MM.1S (cell line): ENCODE measurements at regions not wholly inside any gene's neighbourhood (a gene's known extent, or its start where the extent isn't known, plus 50 kb on each side); places are given as distances from the start of the nearest gene placed in this dataset.

Experiments
- DNase-seq: peaks from one replicate; pipeline ENCODE4 v3.0.0-alpha.2; 2015
- H2AFZ ChIP-seq: fragments of 300-600 bp; sonication (generic); 2 replicates; pipeline ENCODE4 v1.6.0; 2016; ENCODE audit warnings: antibody characterized with exemption, low read length
- H3F3A ChIP-seq: fragments of 300-600 bp; sonication (generic); 2 replicates; pipeline ENCODE4 v1.6.1; 2016; ENCODE audit warnings: mild to moderate bottlenecking, antibody characterized with exemption, low read length, moderate library complexity, mixed read lengths; ENCODE audit not compliant: insufficient read depth
- H3K27ac ChIP-seq: fragments of 300-600 bp; sonication (generic); 2 replicates; pipeline ENCODE4 v1.5.1; 2016; ENCODE audit warnings: mild to moderate bottlenecking, low read length
- H3K27me3 ChIP-seq: fragments of 300-600 bp; sonication (generic); replicated peaks from 2 replicates; pipeline ENCODE4 v1.6.0; 2016; ENCODE audit warnings: low read length; ENCODE audit not compliant: insufficient read depth
- H3K36me3 ChIP-seq: fragments of 300-600 bp; sonication (generic); replicated peaks from 2 replicates; pipeline ENCODE4 v1.6.1; 2016; ENCODE audit warnings: mild to moderate bottlenecking, low read length, mixed read lengths; ENCODE audit not compliant: insufficient read depth
- H3K4me1 ChIP-seq: fragments of 300-600 bp; sonication (generic); 2 replicates; pipeline ENCODE4 v1.6.1; 2016; ENCODE audit warnings: low read length, mixed read lengths
- H3K4me2 ChIP-seq: fragments of 300-600 bp; sonication (generic); 2 replicates; pipeline ENCODE4 v1.6.0; 2016; ENCODE audit warnings: low read depth, low read length
- H3K4me3 ChIP-seq: fragments of 300-600 bp; sonication (generic); 2 replicates; pipeline ENCODE4 v1.5.1; 2016; ENCODE audit warnings: low read length, mixed read lengths
- H3K79me2 ChIP-seq: fragments of 300-600 bp; sonication (generic); 2 replicates; pipeline ENCODE4 v1.6.1; 2016; ENCODE audit warnings: mixed run types, low read length, mixed read lengths
- H3K9ac ChIP-seq: fragments of 300-600 bp; sonication (generic); 2 replicates; pipeline ENCODE4 v1.6.1; 2016; ENCODE audit warnings: low read length, mixed read lengths
- H3K9me2 ChIP-seq: fragments of 300-600 bp; sonication (generic); replicated peaks from 2 replicates; pipeline ENCODE4 v1.6.1; 2016; ENCODE audit warnings: mild to moderate bottlenecking, low read length, mixed read lengths; ENCODE audit not compliant: insufficient read depth
- H3K9me3 ChIP-seq: fragments of 300-600 bp; sonication (generic); replicated peaks from 2 replicates; pipeline ENCODE4 v1.6.1; 2016; ENCODE audit warnings: mild to moderate bottlenecking, low read length, mixed read lengths; ENCODE audit not compliant: insufficient read depth
- H4K20me1 ChIP-seq: fragments of 300-600 bp; sonication (generic); 2 replicates; pipeline ENCODE4 v1.6.1; 2016; ENCODE audit warnings: mild to moderate bottlenecking, low read length, moderate library complexity, mixed read lengths; ENCODE audit not compliant: insufficient read depth
- EZH2 ChIP-seq: fragments of 300-600 bp; sonication (generic); optimal IDR thresholded peaks from 2 replicates; pipeline ENCODE3; 2017; ENCODE audit warnings: low read depth, mild to moderate bottlenecking, antibody characterized with exemption, low read length, mixed read lengths
- EZH2phosphoT487 ChIP-seq: fragments of 300-600 bp; sonication (generic); IDR thresholded peaks from 2 replicates; pipeline ENCODE4 v1.6.1; 2018; ENCODE audit warnings: antibody characterized with exemption, low read length
- TF ChIP-seq, protein P1 (sequence below): fragments of 300-600 bp; sonication (generic); IDR thresholded peaks from 2 replicates; pipeline ENCODE4 v1.5.1; 2016; ENCODE audit warnings: antibody characterized with exemption, low read length, mixed read lengths

DNA sequence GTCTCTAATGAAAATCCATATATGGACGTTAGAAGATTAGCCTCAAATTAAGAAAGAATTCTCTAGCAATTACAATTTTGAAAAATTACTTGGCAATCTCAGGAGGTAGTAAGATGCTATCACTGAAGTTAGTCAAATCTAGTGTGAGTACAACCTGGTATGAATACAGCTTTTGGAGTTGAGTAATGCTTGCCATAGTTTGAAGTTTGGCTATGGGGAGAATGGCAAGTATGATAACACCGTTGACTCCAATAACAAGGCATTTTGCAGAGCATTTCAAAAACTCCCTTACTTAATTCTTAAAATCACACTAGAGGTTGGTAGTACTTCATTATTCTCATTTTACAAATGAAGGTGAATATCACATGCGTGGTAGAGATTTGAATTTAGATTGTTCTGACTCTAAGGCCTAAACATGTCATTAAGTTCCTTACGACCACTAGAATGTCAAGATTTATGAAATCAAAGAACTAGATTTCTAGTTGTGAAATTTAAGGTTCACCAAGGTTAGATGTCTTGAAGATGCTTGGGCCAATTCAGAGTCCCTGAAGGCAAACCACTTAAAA is 355.4 kb downstream of the ETS1 start:
- H3K4me3 ChIP-seq: no peak overlapping the region
- no peaks in the 10 kb centered on the region for H3K79me2 ChIP-seq
- H3K4me2 ChIP-seq: no peak overlapping the region
- TF ChIP-seq EZH2phosphoT487 (no peak), EZH2 (no peak)
- TF ChIP-seq, protein P1, sequence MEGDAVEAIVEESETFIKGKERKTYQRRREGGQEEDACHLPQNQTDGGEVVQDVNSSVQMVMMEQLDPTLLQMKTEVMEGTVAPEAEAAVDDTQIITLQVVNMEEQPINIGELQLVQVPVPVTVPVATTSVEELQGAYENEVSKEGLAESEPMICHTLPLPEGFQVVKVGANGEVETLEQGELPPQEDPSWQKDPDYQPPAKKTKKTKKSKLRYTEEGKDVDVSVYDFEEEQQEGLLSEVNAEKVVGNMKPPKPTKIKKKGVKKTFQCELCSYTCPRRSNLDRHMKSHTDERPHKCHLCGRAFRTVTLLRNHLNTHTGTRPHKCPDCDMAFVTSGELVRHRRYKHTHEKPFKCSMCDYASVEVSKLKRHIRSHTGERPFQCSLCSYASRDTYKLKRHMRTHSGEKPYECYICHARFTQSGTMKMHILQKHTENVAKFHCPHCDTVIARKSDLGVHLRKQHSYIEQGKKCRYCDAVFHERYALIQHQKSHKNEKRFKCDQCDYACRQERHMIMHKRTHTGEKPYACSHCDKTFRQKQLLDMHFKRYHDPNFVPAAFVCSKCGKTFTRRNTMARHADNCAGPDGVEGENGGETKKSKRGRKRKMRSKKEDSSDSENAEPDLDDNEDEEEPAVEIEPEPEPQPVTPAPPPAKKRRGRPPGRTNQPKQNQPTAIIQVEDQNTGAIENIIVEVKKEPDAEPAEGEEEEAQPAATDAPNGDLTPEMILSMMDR: no peak
- H4K20me1 ChIP-seq: no peaks in the 10 kb centered on the region
- H3K36me3 ChIP-seq: no peaks in the 10 kb centered on the region
- H3K27me3 ChIP-seq: no peaks in the 10 kb centered on the region
- H3K27ac ChIP-seq: no peak overlapping the region
- no peaks in the 10 kb centered on the region for H3K4me1 ChIP-seq
- no peak overlapping the region for H2AFZ ChIP-seq
- no peak for DNase-seq
- H3K9me2 ChIP-seq: no peaks in the 10 kb centered on the region
- H3K9me3 ChIP-seq: no peaks in the 10 kb centered on the region
- H3F3A ChIP-seq: no peaks in the 10 kb centered on the region
- H3K9ac ChIP-seq: no peak overlapping the region

DNA sequence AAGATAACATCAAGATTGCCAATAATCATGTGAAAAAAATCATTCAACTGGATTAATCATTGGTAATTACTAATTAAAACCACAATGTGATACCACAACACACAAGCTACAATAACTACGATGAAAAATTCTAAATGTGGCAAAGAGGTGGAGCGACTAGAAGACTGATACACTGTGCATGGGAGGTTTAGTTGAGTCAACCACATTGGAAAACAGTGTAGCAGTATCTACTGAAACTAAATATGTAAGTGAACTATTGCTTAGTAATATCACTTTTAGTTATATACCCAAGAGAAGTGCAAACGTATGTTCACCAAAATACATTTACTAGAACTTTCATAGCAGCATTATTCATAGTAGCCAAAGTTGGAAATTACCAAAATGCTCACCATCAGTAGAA is 359.9 kb downstream of the ETS1 start:
- H3K9me2 ChIP-seq: no peaks in the 10 kb centered on the region
- H3K36me3 ChIP-seq: no peaks in the 10 kb centered on the region
- H3K9ac ChIP-seq: no peak overlapping the region

DNA sequence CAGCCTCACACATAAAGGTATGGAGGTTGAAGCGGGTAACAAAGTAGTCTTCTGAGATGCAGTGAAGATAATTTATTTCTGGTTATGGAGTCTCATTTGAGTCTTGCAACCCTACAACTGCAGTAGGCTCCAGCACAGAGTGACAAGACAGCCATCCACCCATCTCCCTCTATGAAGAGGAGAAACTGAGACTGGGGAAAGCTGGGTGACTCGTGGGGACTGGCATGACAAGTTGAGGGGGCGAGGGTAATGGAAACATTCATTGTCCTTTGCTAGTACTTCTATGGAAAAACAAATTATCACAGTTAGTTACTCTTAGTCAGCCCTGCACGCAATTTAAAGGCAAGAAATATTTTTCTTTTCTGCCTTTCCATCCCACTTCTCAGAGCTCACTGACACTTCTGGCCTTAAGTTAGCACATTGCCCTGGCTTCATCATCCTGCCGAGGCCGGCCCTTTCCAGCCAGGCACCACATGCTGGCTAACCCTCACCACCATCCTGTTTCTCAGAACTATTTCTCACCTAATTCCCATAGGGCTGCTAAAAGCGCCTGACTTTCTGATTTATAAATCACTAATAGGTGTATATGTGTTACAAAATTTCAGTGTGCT is 361.1 kb downstream of the ETS1 start:
- no peak overlapping the region for H3K4me2 ChIP-seq
- H3K27ac ChIP-seq: no peak overlapping the region
- H3F3A ChIP-seq: no peaks in the 10 kb centered on the region
- no peaks in the 10 kb centered on the region for H3K9me3 ChIP-seq
- H2AFZ ChIP-seq: no peak overlapping the region
- H3K27me3 ChIP-seq: no peaks in the 10 kb centered on the region
- no peak for DNase-seq
- TF ChIP-seq, protein P1: no peak
- TF ChIP-seq EZH2phosphoT487 (no peak), EZH2 (no peak)
- no peaks in the 10 kb centered on the region for H4K20me1 ChIP-seq
- no peak overlapping the region for H3K4me3 ChIP-seq
- no peaks in the 10 kb centered on the region for H3K9me2 ChIP-seq
- no peaks in the 10 kb centered on the region for H3K36me3 ChIP-seq
- H3K4me1 ChIP-seq: no peaks in the 10 kb centered on the region
- H3K79me2 ChIP-seq: no peaks in the 10 kb centered on the region
- H3K9ac ChIP-seq: no peak overlapping the region

More for the DNA sequence above, 359.9 kb downstream of the ETS1 start:
- no peak for DNase-seq
- H3K27me3 ChIP-seq: no peaks in the 10 kb centered on the region
- no peak overlapping the region for H3K4me3 ChIP-seq
- no peaks in the 10 kb centered on the region for H3K4me1 ChIP-seq
- TF ChIP-seq, protein P1: no peak
- TF ChIP-seq EZH2: no peak
- no peak for TF ChIP-seq EZH2phosphoT487
- no peak overlapping the region for H3K27ac ChIP-seq
- H3K79me2 ChIP-seq: no peaks in the 10 kb centered on the region
- H3K9me3 ChIP-seq: no peaks in the 10 kb centered on the region
- no peak overlapping the region for H3K4me2 ChIP-seq
- no peak overlapping the region for H2AFZ ChIP-seq
- H4K20me1 ChIP-seq: no peaks in the 10 kb centered on the region
- H3F3A ChIP-seq: no peaks in the 10 kb centered on the region
